GM19351 (cell line): ENCODE measurements at regions not wholly inside any gene's neighbourhood (a gene's known extent, or its start where the extent isn't known, plus 50 kb on each side); places are given as distances from the start of the nearest gene placed in this dataset.

Experiments used
- ATAC-seq: cut with Tn5 transposase; IDR thresholded peaks from one replicate; pipeline ENCODE4 v1.9.1; 2021; ENCODE audit warnings: mild to moderate bottlenecking, moderate library complexity; ENCODE audit not compliant: unreplicated experiment

DNA sequence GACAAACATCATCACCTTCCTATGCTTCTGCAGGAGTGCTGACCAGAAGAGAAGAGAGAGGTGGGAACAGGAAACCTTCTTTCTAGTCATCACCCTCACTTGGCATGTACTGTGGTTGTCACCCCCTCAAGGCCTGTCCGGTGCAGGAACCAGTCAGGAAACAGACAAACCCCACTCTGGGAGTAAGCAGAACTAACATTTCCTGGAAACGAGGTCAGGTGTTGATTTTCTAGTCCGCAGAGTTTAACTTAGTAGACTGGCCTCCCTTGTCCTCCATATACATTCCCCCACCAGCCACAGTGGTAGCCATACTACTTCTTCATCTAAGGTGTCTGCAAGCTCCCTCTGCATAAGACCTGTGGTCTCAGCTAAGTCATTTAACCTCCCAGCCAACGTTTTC lies 80.7 kb upstream of the NCAM1 start:
- no peak for ATAC-seq

DNA sequence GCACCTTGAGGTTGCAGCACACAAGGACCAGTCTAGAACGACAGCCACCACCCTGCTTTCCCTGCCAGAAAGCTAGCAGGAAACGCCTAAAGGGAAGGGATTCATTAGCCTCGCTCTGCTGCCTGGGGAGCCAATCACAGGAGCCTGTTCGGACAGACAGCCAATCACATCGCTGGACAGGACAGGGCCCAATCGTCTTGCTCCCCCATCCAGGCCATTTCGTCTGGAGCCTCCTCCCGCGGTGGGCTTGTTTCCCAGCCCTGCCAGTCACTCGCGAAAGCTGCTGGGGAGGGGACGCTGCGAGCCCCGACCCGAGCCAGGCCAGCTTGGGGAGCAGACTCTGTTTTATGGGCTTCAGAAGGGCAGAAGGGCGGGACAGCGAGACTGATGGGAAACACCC lies 79.8 kb upstream of the NCAM1 start:
- no peak for ATAC-seq

DNA sequence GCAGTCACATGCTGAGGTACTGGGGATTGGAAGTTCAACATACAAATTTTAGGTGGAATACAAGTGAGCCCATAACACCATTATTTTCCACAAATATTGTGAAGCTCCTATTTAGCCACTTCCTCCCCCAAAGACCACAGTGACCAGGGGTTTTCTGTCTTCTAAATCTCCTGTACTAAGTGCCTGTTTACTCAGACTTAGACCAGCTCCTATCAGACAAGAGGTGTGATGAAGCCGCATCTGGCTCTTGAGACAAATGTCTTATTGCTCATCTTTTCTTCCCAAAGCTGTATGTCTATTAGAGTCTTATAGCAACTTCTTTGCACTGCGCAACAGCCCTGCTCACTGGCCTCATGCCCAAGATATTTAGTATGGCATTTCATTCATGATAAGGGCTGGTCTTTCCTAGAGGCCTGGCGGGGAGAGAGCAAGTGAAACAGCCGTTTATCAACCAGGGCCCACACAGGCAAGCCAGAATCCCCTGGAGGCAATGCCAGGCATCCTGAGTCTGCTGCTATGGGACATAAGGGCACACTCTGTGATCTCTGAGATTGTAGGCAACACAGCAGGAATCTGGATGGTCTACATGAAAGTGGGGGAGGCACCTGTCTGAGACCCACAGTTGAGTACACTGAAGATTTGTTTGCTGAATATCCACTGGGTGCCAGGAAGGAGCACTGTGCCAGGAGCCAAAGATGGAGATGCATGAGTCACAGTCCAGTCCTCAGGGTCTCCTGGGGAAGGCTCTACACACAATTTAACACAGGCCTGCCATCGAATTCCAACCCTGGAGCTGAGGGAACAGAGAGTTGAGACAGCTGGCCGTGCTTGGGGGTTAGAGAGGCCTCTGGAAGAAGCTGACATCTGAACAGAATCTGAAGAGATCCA lies 78.5 kb upstream of the NCAM1 start:
- ATAC-seq = no peak

DNA sequence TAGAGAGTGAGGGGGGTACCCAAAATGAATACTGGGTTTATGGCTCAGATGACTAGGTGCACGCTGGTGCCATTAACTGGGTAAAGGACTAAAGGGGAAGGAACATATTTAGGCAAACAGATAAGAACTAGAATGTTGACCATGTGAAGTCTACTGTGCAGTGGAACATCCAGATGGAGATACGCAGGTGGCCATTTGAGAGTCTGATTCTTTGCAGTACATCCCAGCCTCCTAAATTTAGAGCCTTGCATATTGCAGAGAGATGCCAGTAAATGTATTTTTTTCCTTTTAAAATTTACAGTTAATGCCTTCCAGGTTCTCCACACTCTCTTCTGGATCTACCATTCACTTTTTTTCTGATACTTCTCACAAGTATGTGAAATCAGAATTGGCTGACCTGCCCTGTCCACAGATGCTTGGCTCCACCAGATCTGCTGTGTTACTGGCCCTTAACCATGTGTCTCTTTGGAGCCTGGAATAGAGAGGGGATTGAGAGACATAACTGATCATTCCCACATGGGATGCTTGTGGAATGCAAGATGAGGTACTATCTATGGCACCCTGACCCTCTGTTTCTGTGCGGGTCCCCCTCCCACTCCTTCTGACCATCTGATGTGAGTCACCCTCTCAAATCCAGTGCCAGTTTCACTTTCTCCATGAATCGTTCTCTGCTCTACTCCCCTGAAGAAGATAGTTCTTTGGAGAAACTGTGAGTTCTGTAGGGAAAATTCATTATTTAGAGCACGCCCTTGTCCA lies 77.0 kb upstream of the NCAM1 start:
- ATAC-seq = no peak

DNA sequence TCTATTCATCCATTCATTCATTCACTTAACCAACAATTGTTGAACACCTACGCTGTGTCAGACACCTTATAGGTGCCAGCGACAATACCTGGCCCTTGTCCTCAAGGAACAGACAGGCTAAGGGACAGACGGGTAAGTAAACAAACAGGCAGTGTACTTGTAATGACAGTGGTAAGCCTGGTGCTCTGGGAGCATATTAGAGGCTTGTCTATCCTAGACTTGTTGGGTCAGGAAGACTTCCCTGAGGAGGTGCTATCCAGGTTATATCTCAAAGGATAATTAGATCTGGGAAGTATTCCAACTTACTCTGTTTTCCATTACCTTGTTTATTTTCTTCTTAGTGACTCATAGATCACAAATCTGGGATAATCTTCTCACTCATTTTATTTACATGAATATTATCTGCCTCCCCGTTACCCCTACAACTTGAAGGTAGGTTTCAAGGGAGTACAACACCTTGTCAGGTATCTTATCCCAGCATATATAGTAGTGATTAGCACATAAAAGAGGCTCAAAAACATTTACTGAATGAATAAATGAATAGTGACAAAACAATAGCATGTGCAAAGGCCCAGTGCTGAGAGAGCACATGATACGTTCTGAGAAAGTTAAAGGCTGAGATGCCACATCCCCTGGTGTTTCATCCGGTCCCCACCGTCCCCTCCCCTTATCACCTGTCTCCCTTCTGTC lies 75.3 kb upstream of the NCAM1 start:
- ATAC-seq = no peak

DNA sequence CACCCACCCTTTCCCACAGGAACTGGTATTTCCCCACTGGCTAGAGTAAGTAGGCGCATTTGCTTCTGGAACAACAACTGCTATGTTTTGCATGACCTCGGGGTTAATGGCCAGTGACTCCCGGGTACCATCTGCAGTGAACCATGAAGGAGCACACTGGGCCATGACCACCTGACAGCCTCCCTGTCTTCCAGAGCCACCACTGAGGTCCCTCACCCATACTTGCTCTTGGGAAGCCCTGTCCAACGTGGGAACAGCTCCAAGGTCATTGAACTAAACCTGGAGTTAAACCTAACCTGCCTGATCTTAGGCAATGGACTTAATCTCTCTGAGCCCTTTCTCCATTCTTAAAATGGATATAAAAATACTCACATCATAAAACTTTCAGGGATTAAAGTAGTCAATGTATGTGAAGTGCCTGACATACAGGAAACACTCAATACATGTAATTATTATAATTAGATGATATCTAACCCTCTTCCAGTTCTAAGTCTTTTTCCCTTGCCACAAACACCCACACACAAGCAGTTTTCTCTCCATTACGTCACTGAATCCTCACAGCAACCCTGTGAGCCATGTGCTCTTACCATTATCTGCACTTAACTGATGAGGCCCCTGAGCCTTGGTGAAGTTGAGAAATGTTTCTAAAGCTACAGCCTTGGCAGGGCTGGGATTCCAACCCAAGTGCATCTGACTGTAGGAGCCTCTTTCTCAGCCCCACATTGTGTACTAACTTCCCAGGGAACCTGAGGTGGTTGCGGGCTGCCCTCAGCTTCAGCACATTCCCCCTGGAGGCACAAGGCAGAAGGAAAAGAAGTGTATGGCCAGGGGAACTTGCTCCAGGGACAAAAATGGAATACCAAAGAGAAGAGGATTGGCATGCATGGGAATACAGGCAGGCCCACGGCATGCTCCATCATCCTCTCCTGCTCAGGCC lies 74.5 kb upstream of the NCAM1 start:
- no peak for ATAC-seq

DNA sequence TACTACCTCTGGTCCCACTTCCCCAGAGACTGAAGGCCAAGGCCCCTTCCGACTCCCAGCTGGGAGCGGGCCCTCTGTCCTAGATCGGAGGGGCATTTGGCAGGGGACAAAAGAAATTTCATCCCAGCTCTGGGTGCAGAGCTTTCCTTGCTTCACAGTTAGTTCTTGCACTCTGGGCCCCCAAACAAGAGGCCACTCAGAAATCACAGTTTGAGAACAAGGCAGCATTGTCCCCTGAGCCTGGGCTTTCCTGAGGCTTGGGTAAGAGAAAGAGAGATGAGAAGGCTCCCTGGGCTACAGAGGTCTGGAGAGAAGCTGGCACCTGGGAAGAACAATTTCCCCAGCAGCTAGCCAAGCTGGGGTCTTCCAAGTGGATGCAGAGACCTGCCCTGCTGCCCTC lies 71.8 kb upstream of the NCAM1 start:
- no peak for ATAC-seq

DNA sequence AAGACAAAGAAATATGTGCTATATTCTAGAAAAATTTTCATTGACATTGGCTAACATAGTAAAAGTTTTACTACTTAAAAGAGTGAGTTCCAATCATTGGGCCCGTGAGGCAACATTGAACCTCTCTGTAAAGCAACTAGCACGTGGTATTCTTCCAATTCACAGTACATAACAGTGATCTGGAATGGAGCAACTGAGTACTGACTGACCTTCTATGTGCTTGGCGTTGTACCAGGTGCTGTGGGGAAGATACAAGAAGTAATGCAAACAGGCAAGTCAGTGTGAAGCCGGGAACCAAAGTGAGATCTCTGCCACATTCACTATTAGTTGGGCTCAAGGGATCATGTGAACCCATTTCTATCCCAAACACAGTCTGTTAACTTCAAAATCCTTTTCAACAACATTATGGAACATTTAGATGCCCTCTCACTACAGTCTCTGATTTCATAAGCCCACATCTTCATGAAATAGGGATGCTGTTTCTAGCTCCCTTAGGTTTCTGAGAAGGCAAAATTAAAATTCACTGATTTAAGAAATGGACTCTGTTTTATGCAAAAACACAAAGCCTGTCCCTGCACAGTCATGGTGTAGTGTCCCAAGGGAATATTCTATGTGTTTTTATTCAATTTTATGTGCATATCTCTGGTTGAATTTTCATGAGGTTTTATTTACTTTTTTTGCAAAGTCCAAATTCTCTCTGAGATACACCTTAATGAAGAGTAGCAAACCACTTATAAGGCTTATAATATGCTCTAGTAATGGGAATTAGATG lies 61.8 kb upstream of the NCAM1 start:
- ATAC-seq = no peak

DNA sequence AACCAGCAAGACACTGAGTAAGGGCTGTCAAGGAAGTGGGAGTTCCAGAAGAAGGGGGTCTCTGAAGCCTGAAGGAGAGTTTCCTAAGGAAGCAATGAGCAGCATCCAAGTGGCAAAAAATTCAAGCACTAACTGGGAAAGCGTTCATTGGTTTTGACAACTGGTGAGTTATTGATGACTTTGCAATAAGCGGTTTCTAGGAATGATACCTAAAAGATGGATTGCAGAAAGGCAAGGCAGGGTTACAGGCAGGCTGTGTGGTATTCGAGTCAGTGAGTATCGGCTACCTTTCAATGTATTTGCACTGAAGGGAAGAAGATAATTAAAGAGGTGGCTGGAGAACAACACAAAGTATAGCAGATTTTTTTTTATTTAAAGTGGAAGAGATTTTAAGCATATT lies 59.3 kb upstream of the NCAM1 start:
- ATAC-seq = no peak

DNA sequence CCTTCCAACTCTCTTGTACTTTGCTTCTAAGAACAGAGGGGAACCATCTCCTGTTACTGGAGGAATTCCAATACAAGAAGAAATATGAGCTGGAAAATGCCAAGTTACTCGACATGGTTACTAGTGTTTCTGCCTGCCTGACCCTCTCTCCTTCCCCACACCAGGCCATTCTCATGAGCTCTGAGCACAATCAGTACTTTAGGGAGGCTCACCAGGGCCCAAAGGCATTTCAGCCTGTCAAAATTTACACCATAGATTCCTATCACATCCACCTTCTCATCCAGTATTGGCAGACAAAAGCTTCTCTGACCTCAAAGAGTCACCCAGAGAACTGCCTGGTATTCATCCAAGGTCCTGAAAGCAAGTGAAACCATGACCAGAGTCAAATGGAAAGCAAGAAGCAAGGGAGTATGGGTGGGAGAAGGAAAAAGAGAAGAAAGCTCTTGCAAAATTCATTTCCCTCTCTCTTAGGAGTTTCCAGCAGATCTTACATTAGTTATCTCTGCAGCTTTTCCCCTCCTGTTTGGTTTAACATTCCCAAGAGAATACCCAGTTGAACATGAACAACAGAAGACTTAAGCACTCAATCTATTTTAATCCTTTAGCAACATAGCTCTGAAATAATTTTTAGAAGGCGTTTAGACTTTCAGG lies 58.7 kb upstream of the NCAM1 start:
- ATAC-seq = no peak

DNA sequence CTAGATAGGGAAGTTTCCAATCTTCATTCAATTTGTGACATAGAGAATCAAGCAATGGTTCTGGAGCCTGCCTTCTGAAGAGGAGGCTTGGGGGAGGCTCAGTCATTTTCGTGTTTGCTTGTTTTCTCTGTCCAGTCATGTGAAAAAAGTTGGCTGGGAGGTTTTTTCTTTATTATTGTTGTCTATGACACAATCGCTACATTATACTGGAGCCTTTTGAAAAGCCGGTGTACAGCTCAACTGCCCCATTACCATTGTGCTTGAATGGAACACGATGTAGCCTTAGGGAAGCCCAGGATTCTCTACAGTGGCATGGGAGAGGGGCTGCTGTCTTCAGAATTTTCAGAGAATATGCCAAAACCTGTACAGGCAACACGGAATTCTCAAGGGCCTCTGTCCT lies 57.9 kb upstream of the NCAM1 start:
- no peak for ATAC-seq

DNA sequence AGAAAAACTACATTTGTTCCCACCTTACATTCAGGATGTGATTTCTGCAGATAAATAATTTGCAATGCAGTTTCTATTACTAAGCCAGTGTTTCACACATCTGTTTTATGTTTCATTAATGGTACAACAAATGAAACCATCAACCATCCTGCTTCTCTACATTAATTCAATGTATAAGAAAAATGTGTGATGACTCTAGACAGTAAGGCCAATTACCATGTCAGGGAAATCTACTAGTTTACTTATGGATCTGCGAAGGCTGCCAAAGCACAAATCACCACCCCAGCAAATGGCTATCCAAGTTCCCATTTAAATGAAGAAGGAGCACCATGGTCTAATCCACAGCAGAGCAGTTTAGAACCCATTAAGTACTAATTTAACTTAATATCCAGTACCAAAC lies 50.1 kb upstream of the NCAM1 start:
- ATAC-seq = no peak
